ENCODE measurements at regions not wholly inside any gene's neighbourhood (a gene's known extent, or its start where the extent isn't known, plus 50 kb on each side); places are given as distances from the start of the nearest gene placed in this dataset.

- no CpG with 5 or more reads among the region's 1 CpG for WGBS (ENCODE audit: extremely low coverage, insufficient read length, low lambda C conversion rate)
- H2AK5ac ChIP-seq (ENCODE audit: insufficient read length, low read length) = no peak overlapping the region
- H3K9ac ChIP-seq (ENCODE audit: extremely low read depth, insufficient read length, low read length) = no peak overlapping the region
- no peaks in the 10 kb centered on the region for H3K4me1 ChIP-seq (ENCODE audit: insufficient read depth, low read length)
- H3K79me1 ChIP-seq (ENCODE audit: insufficient read depth, low read depth, low read length, poor library complexity, severe bottlenecking) = no peaks in the 10 kb centered on the region
- Mint-ChIP-seq H3K4me3 (no peak overlapping the region), H3K27ac (no peak overlapping the region), H3K27me3 (ENCODE audit: low read depth) (no peaks in the 10 kb centered on the region), H3K9me3 (0 out of 5 replicates have a peak, but pooled peaks cover 0 to 2% of the 10 kb centered on the region in 2 experiments), H3K4me1 (no peaks in the 10 kb centered on the region), H3K36me3 (ENCODE audit: insufficient read depth in 1 of 3, low read depth in 3 of 3) (no peaks in the 10 kb centered on the region)
- H3K56ac ChIP-seq (ENCODE audit: insufficient read length, low read depth, low read length) = no peak overlapping the region
- no peak overlapping the region for H4K91ac ChIP-seq (ENCODE audit: insufficient read length, low read depth, low read length)
- H2BK12ac ChIP-seq (ENCODE audit: insufficient read length, low read depth, low read length) = no peak overlapping the region
- no peak overlapping the region for H2BK20ac ChIP-seq (ENCODE audit: low read depth, low read length, poor library complexity, severe bottlenecking)
- no peak overlapping the region for H3K4ac ChIP-seq (ENCODE audit: low read depth, low read length)
- no peak overlapping the region for H3K14ac ChIP-seq (ENCODE audit: insufficient read depth, low read length)
- no peak overlapping the region for H2BK15ac ChIP-seq (ENCODE audit: low read depth, low read length)
- H3K4me2 ChIP-seq (ENCODE audit: insufficient read depth, insufficient read length, low read length) = no peak overlapping the region
- H3K23ac ChIP-seq (ENCODE audit: insufficient read length, low read depth, low read length) = no peak overlapping the region
- H3K27me3 ChIP-seq (ENCODE audit: insufficient read depth, low read length) = no peaks in the 10 kb centered on the region
- H3K9me3 ChIP-seq (ENCODE audit: control insufficient read depth, low read depth, low read length) = no peaks in the 10 kb centered on the region
- H3K27ac ChIP-seq (ENCODE audit: insufficient read length, low read depth, low read length) = no peak overlapping the region
- H3K79me2 ChIP-seq (ENCODE audit: insufficient read depth, low read length) = no peaks in the 10 kb centered on the region
- no peak overlapping the region for H4K5ac ChIP-seq (ENCODE audit: insufficient read length, low read depth, low read length)
- DNase-seq = no peak
- H3K23me2 ChIP-seq (ENCODE audit: insufficient read length, low read depth, low read length, poor library complexity, severe bottlenecking) = no peaks in the 10 kb centered on the region
- H2BK5ac ChIP-seq (ENCODE audit: insufficient read length, low read length) = no peak overlapping the region
- H2BK120ac ChIP-seq (ENCODE audit: low read depth, low read length, poor library complexity, severe bottlenecking) = no peak overlapping the region
- TF ChIP-seq CTCF (conservative IDR thresholded peaks at IDR 0.05) = no peak
- H4K8ac ChIP-seq (replicated peaks; ENCODE audit: insufficient read length, low read depth, low read length) = no peak overlapping the region
- no peaks in the 10 kb centered on the region for H4K20me1 ChIP-seq (ENCODE audit: control insufficient read depth, insufficient read depth, insufficient read length)
- no peak overlapping the region for H3T11ph ChIP-seq (ENCODE audit: low read length)
- no peak overlapping the region for H3K18ac ChIP-seq (ENCODE audit: insufficient read length, low read depth, low read length)
- H2AFZ ChIP-seq (ENCODE audit: low read length) = no peak overlapping the region
Observed at GRCh38 chr4:13888112-13888511, 260.6 kb upstream of the BOD1L1 start.

All from H9 (cell line).